ENCODE measurements at regions not wholly inside any gene's neighbourhood (a gene's known extent, or its start where the extent isn't known, plus 50 kb on each side); places are given as distances from the start of the nearest gene placed in this dataset.

DNA sequence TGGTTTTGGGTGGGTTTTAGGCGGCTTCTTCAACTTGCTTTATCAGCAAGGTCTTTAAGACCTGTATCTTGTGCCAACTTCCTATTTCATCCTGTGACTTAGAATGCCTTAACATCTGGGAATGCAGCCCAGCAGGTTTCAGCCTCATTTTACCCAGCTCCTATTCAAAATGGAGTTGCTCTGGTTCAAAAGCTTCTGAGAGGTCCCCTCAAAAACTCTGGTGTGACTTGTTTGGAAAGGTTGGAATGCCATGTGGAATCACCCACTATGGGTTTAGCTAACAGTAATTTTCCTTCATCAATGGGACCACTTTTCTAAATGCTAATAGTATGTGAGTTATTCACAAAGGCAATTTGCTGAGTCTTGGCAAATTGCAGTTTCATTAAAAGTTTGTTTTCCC, 509.4 kb upstream of the SMIM21 start:
- TF ChIP-seq, protein P1, sequence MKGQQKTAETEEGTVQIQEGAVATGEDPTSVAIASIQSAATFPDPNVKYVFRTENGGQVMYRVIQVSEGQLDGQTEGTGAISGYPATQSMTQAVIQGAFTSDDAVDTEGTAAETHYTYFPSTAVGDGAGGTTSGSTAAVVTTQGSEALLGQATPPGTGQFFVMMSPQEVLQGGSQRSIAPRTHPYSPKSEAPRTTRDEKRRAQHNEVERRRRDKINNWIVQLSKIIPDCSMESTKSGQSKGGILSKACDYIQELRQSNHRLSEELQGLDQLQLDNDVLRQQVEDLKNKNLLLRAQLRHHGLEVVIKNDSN (IDR thresholded peaks at IDR 0.05): no peak
- TF ChIP-seq EP300 (IDR thresholded peaks at IDR 0.05; ENCODE audit: borderline replicate concordance) (no peak), YY1 (IDR thresholded peaks at IDR 0.05; ENCODE audit: low read depth) (no peak), FOXM1 (IDR thresholded peaks at IDR 0.05; ENCODE audit: borderline replicate concordance, low read depth) (no peak), CEBPB (IDR thresholded peaks at IDR 0.05) (no peak), CREB1 (IDR thresholded peaks at IDR 0.05; ENCODE audit: low read depth) (no peak), NFIC (IDR thresholded peaks at IDR 0.05) (no peak), TCF12 (IDR thresholded peaks at IDR 0.05; ENCODE audit: low read depth) (no peak), TEAD4 (IDR thresholded peaks at IDR 0.05) (no peak), EGR1 (IDR thresholded peaks at IDR 0.05) (no peak), TAF1 (IDR thresholded peaks at IDR 0.05; ENCODE audit: low read depth) (no peak), RAD21 (IDR thresholded peaks at IDR 0.05; ENCODE audit: low read depth) (no peak)
- TF ChIP-seq, protein P2, sequence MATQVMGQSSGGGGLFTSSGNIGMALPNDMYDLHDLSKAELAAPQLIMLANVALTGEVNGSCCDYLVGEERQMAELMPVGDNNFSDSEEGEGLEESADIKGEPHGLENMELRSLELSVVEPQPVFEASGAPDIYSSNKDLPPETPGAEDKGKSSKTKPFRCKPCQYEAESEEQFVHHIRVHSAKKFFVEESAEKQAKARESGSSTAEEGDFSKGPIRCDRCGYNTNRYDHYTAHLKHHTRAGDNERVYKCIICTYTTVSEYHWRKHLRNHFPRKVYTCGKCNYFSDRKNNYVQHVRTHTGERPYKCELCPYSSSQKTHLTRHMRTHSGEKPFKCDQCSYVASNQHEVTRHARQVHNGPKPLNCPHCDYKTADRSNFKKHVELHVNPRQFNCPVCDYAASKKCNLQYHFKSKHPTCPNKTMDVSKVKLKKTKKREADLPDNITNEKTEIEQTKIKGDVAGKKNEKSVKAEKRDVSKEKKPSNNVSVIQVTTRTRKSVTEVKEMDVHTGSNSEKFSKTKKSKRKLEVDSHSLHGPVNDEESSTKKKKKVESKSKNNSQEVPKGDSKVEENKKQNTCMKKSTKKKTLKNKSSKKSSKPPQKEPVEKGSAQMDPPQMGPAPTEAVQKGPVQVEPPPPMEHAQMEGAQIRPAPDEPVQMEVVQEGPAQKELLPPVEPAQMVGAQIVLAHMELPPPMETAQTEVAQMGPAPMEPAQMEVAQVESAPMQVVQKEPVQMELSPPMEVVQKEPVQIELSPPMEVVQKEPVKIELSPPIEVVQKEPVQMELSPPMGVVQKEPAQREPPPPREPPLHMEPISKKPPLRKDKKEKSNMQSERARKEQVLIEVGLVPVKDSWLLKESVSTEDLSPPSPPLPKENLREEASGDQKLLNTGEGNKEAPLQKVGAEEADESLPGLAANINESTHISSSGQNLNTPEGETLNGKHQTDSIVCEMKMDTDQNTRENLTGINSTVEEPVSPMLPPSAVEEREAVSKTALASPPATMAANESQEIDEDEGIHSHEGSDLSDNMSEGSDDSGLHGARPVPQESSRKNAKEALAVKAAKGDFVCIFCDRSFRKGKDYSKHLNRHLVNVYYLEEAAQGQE (IDR thresholded peaks at IDR 0.05; ENCODE audit: low read depth): no peak
- TF ChIP-seq, protein P3, sequence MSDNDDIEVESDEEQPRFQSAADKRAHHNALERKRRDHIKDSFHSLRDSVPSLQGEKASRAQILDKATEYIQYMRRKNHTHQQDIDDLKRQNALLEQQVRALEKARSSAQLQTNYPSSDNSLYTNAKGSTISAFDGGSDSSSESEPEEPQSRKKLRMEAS (IDR thresholded peaks at IDR 0.05): no peak

DNA sequence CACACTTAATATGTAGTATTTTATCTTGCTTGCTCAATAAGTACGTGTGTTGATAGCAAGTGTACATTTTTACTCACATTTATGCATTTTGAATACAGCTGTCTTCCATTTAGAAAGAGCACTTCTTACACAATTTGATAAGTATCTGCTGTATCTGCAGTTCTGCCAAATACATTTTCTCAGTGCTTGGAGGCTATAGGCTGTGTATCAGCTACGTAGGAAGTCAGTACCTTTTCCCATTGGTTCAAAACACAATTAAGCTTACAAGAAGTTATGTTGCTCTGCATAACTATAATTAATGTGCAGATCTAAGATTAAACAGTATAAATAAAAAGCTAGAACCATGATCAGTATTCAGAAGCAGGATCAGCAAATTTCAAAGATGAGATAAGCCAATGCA, 503.6 kb upstream of the SMIM21 start:
- TF ChIP-seq TAF1 (IDR thresholded peaks at IDR 0.05; ENCODE audit: low read depth) (no peak), RAD21 (IDR thresholded peaks at IDR 0.05; ENCODE audit: low read depth) (no peak), CREB1 (IDR thresholded peaks at IDR 0.05; ENCODE audit: low read depth) (no peak), YY1 (IDR thresholded peaks at IDR 0.05; ENCODE audit: low read depth) (no peak), FOXM1 (IDR thresholded peaks at IDR 0.05; ENCODE audit: borderline replicate concordance, low read depth) (no peak), CEBPB (IDR thresholded peaks at IDR 0.05) (no peak), EP300 (IDR thresholded peaks at IDR 0.05; ENCODE audit: borderline replicate concordance) (no peak), ZBTB7A (IDR thresholded peaks at IDR 0.05; ENCODE audit: low read depth) (no peak), TEAD4 (IDR thresholded peaks at IDR 0.05) (no peak)
- TF ChIP-seq, protein P3 (IDR thresholded peaks at IDR 0.05): no peak
- TF ChIP-seq, protein P2 (IDR thresholded peaks at IDR 0.05; ENCODE audit: low read depth): no peak

DNA sequence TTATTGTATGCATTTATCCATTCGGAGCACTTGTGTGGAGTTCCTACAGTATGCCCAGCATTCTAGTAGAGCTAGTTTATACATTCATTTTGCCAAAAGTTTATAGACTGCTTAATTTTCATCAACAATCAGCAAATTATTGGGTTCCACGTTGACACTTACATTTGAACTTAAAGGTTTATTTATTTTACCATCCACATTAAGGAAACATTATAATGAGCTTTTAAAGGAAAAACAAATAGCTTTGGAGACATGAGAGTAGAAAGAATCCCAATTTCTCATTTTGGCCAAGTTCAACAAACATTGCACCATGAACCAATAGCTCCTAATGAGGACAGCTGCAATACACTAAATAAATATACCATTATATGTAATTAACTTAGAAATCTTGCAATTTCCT, 501.2 kb upstream of the SMIM21 start:
- TF ChIP-seq TCF12 (IDR thresholded peaks at IDR 0.05; ENCODE audit: low read depth) (no peak), CREB1 (IDR thresholded peaks at IDR 0.05; ENCODE audit: low read depth) (no peak), EGR1 (IDR thresholded peaks at IDR 0.05) (no peak), ZBTB7A (IDR thresholded peaks at IDR 0.05; ENCODE audit: low read depth) (no peak), TAF1 (IDR thresholded peaks at IDR 0.05; ENCODE audit: low read depth) (no peak), NFIC (IDR thresholded peaks at IDR 0.05) (no peak)
- TF ChIP-seq, protein P2 (IDR thresholded peaks at IDR 0.05; ENCODE audit: low read depth): no peak

DNA sequence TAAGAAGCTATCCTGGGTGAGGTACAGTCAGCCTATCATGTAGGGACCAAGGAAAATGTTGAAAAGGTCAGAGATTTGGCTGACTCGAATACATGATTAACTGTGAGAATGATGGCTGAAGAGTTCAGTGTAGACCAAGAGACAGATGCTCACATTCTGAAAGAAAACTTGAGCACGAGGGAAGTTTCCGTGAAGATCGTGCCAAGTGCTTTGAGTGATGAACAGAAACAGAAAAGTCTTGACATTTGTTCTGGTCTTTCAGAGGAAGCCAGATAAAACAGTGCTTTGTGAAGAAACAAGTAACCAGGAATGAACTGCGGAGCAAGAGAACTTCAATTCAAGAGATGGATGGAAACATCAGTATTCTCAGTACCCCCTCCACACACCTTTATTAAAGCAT, 500.3 kb upstream of the SMIM21 start:
- TF ChIP-seq YY1 (IDR thresholded peaks at IDR 0.05; ENCODE audit: low read depth) (no peak), TAF1 (IDR thresholded peaks at IDR 0.05; ENCODE audit: low read depth) (no peak), TCF12 (IDR thresholded peaks at IDR 0.05; ENCODE audit: low read depth) (no peak), ZBTB7A (IDR thresholded peaks at IDR 0.05; ENCODE audit: low read depth) (no peak), FOXM1 (IDR thresholded peaks at IDR 0.05; ENCODE audit: borderline replicate concordance, low read depth) (no peak), EP300 (IDR thresholded peaks at IDR 0.05; ENCODE audit: borderline replicate concordance) (no peak)
- TF ChIP-seq, protein P2 (IDR thresholded peaks at IDR 0.05; ENCODE audit: low read depth): no peak

Measured in Ishikawa (cell line).